PC-3 (cell line): ENCODE measurements at regions not wholly inside any gene's neighbourhood (a gene's known extent, or its start where the extent isn't known, plus 50 kb on each side); places are given as distances from the start of the nearest gene placed in this dataset.

Experiments used
- CTCF ChIP-seq: fragments of 300-600 bp; sonication (generic); conservative IDR thresholded peaks from 2 replicates; pipeline ENCODE4 v1.5.1; 2017; ENCODE audit warnings: antibody characterized with exemption, low read depth, mild to moderate bottlenecking, low read length
- EZH2 ChIP-seq: fragments of 300-600 bp; sonication (generic); IDR thresholded peaks from one replicate; pipeline ENCODE4 v1.6.1; 2017; ENCODE audit warnings: antibody characterized with exemption, mild to moderate bottlenecking, low read length; ENCODE audit not compliant: unreplicated experiment

- TF ChIP-seq CTCF (no peak), EZH2 (no peak)
Observed at GRCh38 chr7:52920977-52921376, 114.5 kb upstream of the POM121L12 start.
